ENCODE measurements at regions not wholly inside any gene's neighbourhood (a gene's known extent, or its start where the extent isn't known, plus 50 kb on each side); places are given as distances from the start of the nearest gene placed in this dataset.

GRCh38 chr2:145156199-145156598 lies 636.3 kb upstream of the ZEB2 start:
- DNase-seq (ENCODE audit: low read depth in 3 of 3), result no peak

GRCh38 chr2:145155196-145155595 lies 635.3 kb upstream of the ZEB2 start:
- no peak for DNase-seq (ENCODE audit: low read depth in 3 of 3)

DNA sequence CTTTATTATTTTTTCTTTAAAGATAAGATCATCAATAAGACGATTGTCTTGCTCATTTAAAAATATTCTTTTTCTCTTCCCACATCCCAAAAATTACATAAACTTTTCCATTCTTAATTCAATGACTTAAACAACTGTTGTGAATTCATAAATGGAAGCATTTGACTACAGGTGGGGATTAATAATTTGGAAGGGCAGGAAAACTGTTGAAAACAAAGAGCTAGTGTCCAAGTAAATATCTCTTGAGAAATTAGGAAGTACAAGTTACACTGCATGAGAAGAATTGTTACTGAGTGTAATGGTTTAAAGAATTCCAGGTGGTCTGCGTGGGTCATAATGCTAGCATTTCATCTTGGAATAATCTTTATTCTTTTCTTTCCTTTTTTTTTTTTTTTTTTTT lies 634.8 kb upstream of the ZEB2 start:
- DNase-seq (ENCODE audit: low read depth in 3 of 3), result no peak

- DNase-seq (ENCODE audit: low read depth in 3 of 3), result no peak
Measured at GRCh38 chr2:145146691-145147090, 626.8 kb upstream of the ZEB2 start.

GRCh38 chr2:145144131-145144728 lies 624.3 kb upstream of the ZEB2 start:
- no peak for DNase-seq (ENCODE audit: low read depth in 3 of 3)

DNA sequence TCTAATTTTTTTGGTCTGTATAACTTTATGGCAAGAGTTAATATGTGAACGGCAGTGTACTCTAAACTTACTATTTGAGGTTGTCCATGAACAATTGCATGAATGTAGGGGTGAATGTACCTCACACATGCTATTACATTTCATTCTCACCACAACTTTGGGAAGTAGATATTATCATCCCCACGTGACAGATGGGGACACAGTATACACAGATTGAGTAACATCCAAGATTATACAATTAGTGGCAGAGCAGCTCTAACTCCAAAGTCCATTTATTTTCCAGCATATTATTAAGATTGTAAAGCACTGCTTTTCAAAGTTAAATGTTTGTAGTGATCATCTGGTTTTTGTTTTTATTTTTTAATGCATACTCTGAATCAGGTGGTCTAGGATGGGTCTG lies 622.1 kb upstream of the ZEB2 start:
- DNase-seq (ENCODE audit: low read depth in 3 of 3), result no peak

DNA sequence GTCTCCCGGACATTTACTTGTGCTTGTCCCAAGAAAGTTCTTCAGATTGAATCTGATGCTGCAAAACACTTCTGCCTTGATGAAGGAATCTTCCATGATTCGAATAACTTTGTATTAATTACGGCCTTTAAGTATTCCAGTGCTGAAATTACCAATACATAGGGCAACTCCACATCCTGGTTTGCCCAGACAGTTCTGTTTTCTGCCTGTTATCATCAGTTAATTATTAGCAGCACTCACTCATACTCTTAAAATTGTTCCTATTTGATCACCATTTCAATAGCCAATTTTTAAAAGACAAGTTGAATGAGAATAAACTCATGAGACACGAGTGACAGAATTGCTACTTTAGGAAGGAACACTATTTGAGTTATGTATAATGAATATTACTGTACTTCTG lies 620.7 kb upstream of the ZEB2 start:
- DNase-seq (ENCODE audit: low read depth in 3 of 3), result no peak

- no peak for DNase-seq (ENCODE audit: low read depth in 3 of 3)
Measured at GRCh38 chr2:145138626-145139025, 618.7 kb upstream of the ZEB2 start.

GRCh38 chr2:145137901-145138300 lies 618.0 kb upstream of the ZEB2 start:
- DNase-seq (ENCODE audit: low read depth in 3 of 3), result no peak

DNA sequence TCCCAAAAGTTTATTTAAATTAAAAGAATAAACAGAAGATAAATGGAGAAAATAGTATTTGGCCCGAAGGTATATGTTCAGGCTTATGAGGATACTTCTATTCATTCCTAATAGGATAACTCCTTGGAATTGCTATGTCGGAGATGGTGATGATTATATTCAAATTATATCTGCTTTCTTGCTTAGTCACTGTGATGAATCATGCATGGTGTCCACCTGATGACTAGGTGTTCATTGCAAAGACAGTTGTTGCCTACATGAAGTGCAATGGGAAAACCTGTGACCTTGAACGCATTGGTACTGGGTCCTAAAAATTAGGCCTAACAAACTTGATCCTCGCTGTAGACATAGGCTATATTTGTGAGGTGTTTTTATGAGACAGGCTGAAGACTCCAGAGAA lies 617.3 kb upstream of the ZEB2 start:
- no peak for DNase-seq (ENCODE audit: low read depth in 3 of 3)

DNA sequence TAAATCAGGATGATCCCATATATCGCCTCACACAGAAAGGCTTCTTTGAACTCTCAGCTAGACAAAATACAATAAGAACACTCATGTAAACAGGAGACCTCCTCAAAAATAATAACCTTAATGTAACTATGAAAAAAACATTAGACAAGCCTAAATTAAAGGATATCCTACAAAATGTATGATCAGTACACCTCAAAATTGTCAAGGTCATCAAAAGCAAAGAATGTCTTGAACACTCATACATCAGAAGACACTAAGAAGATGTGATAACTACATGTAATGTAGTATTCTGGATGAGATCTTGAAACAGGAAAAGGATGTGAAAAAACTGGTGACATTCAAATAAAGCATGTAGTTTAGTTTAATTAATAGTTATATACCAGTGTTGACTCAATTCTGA lies 616.8 kb upstream of the ZEB2 start:
- DNase-seq (ENCODE audit: low read depth in 3 of 3), result no peak

- no peak for DNase-seq (ENCODE audit: low read depth in 3 of 3)
Measured at GRCh38 chr2:145126146-145126545, 606.2 kb upstream of the ZEB2 start.

- no peak for DNase-seq (ENCODE audit: low read depth in 3 of 3)
Measured at GRCh38 chr2:145124085-145124484, 604.2 kb upstream of the ZEB2 start.

DNA sequence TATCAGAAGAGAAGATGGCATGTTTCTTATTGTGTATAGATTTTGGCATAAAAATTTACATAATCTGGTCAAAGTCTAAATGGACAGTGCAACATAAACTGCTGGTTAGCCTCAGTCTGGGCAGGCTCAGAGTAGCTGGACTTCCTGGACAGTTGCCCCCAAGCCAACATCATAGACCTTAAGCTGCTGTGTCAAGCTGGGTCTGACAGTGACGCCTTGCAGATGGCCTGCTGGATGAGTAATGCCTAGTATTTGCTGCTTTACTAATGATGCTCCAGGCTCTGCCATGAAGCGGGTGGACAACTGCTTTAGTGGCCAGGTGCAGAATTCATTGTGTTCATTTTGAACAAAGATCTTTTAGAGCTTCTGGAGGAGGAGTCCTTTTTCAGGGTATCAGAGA lies 603.7 kb upstream of the ZEB2 start:
- DNase-seq (ENCODE audit: low read depth in 3 of 3), result no peak

DNA sequence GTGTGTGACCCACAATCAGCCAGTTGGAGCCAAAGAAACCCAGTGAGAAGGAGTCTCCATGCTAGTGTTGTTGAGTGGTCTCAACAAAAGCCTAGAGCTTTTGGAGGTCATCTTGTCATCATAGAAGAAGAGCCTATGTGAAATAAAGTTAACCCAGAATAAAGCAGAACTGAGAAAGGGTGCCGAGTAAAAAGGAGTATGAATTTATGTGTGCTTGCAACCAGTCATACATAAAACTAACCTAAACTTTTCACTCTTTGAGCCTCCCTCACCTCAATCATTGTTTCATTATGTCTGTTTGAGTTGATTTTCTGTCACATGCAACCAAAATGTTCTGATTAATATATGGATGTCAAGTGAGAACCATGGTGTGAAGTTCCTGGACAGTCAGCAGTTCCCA lies 599.3 kb upstream of the ZEB2 start:
- no peak for DNase-seq (ENCODE audit: low read depth in 3 of 3)

- no peak for DNase-seq (ENCODE audit: low read depth in 3 of 3)
Measured at GRCh38 chr2:145116834-145117725, 597.2 kb upstream of the ZEB2 start.

DNA sequence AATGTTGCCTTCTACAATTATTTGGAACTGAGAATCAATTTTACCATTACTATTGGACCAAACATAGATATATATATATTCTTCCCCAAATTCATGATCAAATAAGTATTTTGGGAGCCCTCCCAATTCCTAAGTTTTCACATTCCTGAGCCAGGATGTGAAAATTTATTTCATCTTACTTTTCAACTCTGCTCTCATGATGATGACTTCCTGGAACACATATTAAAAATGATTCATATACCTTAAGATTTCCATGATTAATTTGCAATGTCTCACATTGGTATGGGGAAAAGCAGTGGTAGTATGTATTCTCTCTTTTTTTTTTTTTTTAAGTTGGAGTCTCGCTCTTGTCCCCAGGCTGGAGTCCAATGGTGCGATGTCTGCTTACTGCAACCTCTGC lies 596.1 kb upstream of the ZEB2 start:
- no peak for DNase-seq (ENCODE audit: low read depth in 3 of 3)

GRCh38 chr2:145114726-145115125 lies 594.8 kb upstream of the ZEB2 start:
- no peak for DNase-seq (ENCODE audit: low read depth in 3 of 3)

GRCh38 chr2:145112467-145112866 lies 592.5 kb upstream of the ZEB2 start:
- no peak for DNase-seq (ENCODE audit: low read depth in 3 of 3)

DNA sequence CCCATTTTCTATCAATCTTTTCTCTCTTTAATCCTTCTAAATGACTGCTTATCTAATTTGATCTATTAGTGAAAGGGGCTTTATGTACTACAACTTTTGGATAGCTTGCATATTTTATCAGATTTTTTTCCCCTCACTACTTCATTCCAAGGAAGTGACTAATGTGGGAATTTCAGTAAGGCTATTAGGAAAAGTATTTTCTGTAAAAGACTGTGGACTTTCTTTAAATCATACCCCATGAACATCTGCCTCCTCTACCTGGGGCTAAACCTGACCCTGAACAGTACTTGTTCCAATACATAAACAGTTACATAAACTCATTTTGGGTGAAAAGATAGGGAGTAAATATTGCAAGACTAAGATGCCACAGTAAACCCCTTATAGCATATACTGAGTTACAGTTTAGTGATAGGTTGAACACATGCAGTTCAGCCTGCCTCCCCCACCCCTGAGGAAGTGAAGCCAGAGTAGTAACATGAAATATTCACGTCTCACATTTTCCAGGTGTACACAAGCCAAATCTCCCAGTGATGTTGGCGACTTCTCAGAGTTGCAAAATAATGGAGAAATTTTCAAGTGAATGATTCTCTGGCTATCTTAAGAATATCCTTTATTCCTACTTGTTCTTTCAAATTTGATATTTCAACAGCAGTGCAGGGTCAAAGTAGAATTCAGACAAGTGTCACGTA lies 590.9 kb upstream of the ZEB2 start:
- DNase-seq (ENCODE audit: low read depth in 3 of 3), result no peak

GRCh38 chr2:145108959-145109710 lies 589.2 kb upstream of the ZEB2 start:
- DNase-seq (ENCODE audit: low read depth in 3 of 3), result no peak

GRCh38 chr2:145108361-145108778 lies 588.5 kb upstream of the ZEB2 start:
- DNase-seq (ENCODE audit: low read depth in 3 of 3), result no peak
